OCI-LY7 (cell line): ENCODE measurements at regions not wholly inside any gene's neighbourhood (a gene's known extent, or its start where the extent isn't known, plus 50 kb on each side); places are given as distances from the start of the nearest gene placed in this dataset.

Experiments
- EZH2phosphoT487 ChIP-seq: fragments of 200-600 bp; sonication (generic); IDR thresholded peaks from 2 replicates; pipeline ENCODE4 v1.6.1; 2018; ENCODE audit warnings: low read depth, borderline replicate concordance, mild to moderate bottlenecking, mixed run types, antibody characterized with exemption, low read length, moderate library complexity, mixed read lengths
- TF ChIP-seq, protein P1 (sequence below): fragments of 200-600 bp; sonication (generic); conservative IDR thresholded peaks from 2 replicates; pipeline ENCODE4 v1.5.1; 2014; ENCODE audit warnings: mild to moderate bottlenecking, antibody characterized with exemption, low read length, moderate library complexity, mixed read lengths

DNA sequence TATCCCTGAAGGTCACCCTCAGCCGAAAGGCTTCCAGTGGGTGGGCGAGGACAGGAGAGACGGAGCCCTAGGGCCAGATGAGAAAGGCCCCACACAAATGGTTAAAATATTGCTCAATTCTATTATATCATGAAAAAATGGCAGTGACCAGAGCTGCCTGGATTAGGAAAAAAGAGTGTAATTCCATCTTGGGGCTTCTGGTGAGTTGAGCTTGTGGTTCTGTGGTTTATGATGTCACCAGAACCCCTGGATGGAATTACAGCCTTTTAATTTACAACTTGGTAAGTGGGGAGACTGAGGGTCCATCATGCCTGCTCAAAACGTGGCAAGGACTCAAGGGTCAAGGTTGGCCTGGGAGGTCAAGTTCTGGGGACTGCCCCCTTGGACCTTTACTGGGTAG lies 55.5 kb upstream of the STC2 start:
- TF ChIP-seq, protein P1, sequence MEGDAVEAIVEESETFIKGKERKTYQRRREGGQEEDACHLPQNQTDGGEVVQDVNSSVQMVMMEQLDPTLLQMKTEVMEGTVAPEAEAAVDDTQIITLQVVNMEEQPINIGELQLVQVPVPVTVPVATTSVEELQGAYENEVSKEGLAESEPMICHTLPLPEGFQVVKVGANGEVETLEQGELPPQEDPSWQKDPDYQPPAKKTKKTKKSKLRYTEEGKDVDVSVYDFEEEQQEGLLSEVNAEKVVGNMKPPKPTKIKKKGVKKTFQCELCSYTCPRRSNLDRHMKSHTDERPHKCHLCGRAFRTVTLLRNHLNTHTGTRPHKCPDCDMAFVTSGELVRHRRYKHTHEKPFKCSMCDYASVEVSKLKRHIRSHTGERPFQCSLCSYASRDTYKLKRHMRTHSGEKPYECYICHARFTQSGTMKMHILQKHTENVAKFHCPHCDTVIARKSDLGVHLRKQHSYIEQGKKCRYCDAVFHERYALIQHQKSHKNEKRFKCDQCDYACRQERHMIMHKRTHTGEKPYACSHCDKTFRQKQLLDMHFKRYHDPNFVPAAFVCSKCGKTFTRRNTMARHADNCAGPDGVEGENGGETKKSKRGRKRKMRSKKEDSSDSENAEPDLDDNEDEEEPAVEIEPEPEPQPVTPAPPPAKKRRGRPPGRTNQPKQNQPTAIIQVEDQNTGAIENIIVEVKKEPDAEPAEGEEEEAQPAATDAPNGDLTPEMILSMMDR = no peak
- no peak for TF ChIP-seq EZH2phosphoT487
